Tibial artery (tissue), 4 donors: ENCODE measurements at regions not wholly inside any gene's neighbourhood (a gene's known extent, or its start where the extent isn't known, plus 50 kb on each side); places are given as distances from the start of the nearest gene placed in this dataset.

Experiments used
- DNase-seq, 2 donors: peaks; one replicate each; pipeline ENCODE4 v3.0.0-alpha.2; 2019
- H3K27ac ChIP-seq, 2 donors: fragments of 200-600 bp; sonication (generic) in 1 of 2; 1 replicate in 1 of 2; 2 replicates in 1 of 2; pipeline ENCODE4 v1.5.1; 2018 to 2019; ENCODE audit warnings: mild to moderate bottlenecking in 1 of 2
- H3K27me3 ChIP-seq, 2 donors: fragments of 200-600 bp; sonication (generic) in 1 of 2; one replicate each; pipeline versions ENCODE4 v1.5.1 to v1.6.0; 2016 to 2019
- H3K36me3 ChIP-seq, 3 donors: fragments of 200-600 bp; sonication (generic) in 2 of 3; one replicate each; pipeline ENCODE4 v1.5.1; 2016 to 2019; ENCODE audit warnings: mild to moderate bottlenecking in 2 of 3
- H3K4me1 ChIP-seq, 4 donors: fragments of 200-600 bp; sonication (generic) in 2 of 4; 1 replicate in 3 of 4; 2 replicates in 1 of 4; pipeline ENCODE4 v1.5.1; 2016 to 2019
- H3K4me3 ChIP-seq, 2 donors: fragments of 200-600 bp; sonication (generic) in 1 of 2; 1 replicate in 1 of 2; 2 replicates in 1 of 2; pipeline ENCODE4 v1.5.1; 2018 to 2019; ENCODE audit warnings: mild to moderate bottlenecking in 2 of 2
- H3K9me3 ChIP-seq, 3 donors: fragments of 200-600 bp; sonication (generic) in 1 of 3; one replicate each; pipeline ENCODE4 v1.5.1; 2016 to 2019
- CTCF ChIP-seq, 2 experiments: fragments of 200-600 bp in 1 of 2; fragments of 450-650 bp in 1 of 2; IDR thresholded peaks; one replicate each; pipeline ENCODE4 v1.5.1; 2017 to 2019; ENCODE audit warnings: antibody characterized with exemption in 2 of 2, mild to moderate bottlenecking in 1 of 2, moderate library complexity in 1 of 2
- intact Hi-C: fragments of 100-400 bp; cut with DNase I; formaldehyde crosslinking; loops from one replicate; pipeline ENCODE4 v1.15.0; 2023; ENCODE audit warnings: low total_unique reads

- TF ChIP-seq CTCF (IDR thresholded peaks at IDR 0.05), result no peak
- intact Hi-C loops, result no loop called here
- Histone ChIP-seq H3K27ac (no peak overlapping the region), H3K27me3 (no peaks in the 10 kb centered on the region), H3K4me1 (no peaks in the 10 kb centered on the region), H3K36me3 (no peaks in the 10 kb centered on the region), H3K4me3 (no peak overlapping the region), H3K9me3 (no peaks in the 10 kb centered on the region)
- no peak for DNase-seq
Observed at GRCh38 chr3:95084738-95085137, 1021.9 kb downstream of the NSUN3 start.

GRCh38 chr3:95088464-95088863 lies 1025.6 kb downstream of the NSUN3 start:
- TF ChIP-seq CTCF (IDR thresholded peaks at IDR 0.05), result no peak

GRCh38 chr3:95097493-95097892 lies 1034.6 kb downstream of the NSUN3 start:
- Histone ChIP-seq H3K9me3 (no peaks in the 10 kb centered on the region), H3K4me3 (no peak overlapping the region), H3K27me3 (no peaks in the 10 kb centered on the region), H3K27ac (no peak overlapping the region), H3K36me3 (no peaks in the 10 kb centered on the region), H3K4me1 (no peaks in the 10 kb centered on the region)
- intact Hi-C loops, result no loop called here
- no peak for DNase-seq
- no peak for TF ChIP-seq CTCF (IDR thresholded peaks at IDR 0.05)

More at GRCh38 chr3:95088464-95088863, 1025.6 kb downstream of the NSUN3 start:
- H3K27me3 ChIP-seq, result no peaks in the 10 kb centered on the region
- H3K4me3 ChIP-seq, result no peak overlapping the region
- H3K9me3 ChIP-seq, result no peaks in the 10 kb centered on the region
- H3K4me1 ChIP-seq, result no peaks in the 10 kb centered on the region
- intact Hi-C loops, result no loop called here
- no peak overlapping the region for H3K27ac ChIP-seq
- DNase-seq, result no peak
- no peaks in the 10 kb centered on the region for H3K36me3 ChIP-seq

GRCh38 chr3:95120921-95121320 lies 1058.1 kb downstream of the NSUN3 start:
- Histone ChIP-seq H3K27ac (no peak overlapping the region), H3K27me3 (no peaks in the 10 kb centered on the region), H3K4me1 (no peaks in the 10 kb centered on the region), H3K9me3 (no peaks in the 10 kb centered on the region), H3K36me3 (no peaks in the 10 kb centered on the region), H3K4me3 (no peak overlapping the region)
- no peak for DNase-seq
- TF ChIP-seq CTCF (IDR thresholded peaks at IDR 0.05), result no peak
- intact Hi-C loops, result no loop called here

- Histone ChIP-seq H3K27ac (no peak overlapping the region), H3K36me3 (no peaks in the 10 kb centered on the region), H3K27me3 (no peaks in the 10 kb centered on the region), H3K4me3 (no peak overlapping the region), H3K4me1 (no peaks in the 10 kb centered on the region), H3K9me3 (no peaks in the 10 kb centered on the region)
- no peak for DNase-seq
- intact Hi-C loops, result no loop called here
- no peak for TF ChIP-seq CTCF (IDR thresholded peaks at IDR 0.05)
Observed at GRCh38 chr3:95123104-95123503, 1060.2 kb downstream of the NSUN3 start.
